SU-DHL-6 (cell line): ENCODE measurements at regions not wholly inside any gene's neighbourhood (a gene's known extent, or its start where the extent isn't known, plus 50 kb on each side); places are given as distances from the start of the nearest gene placed in this dataset.

ENCODE experiments used
- H2AFZ ChIP-seq: fragments of 200-600 bp; sonication (generic); 2 replicates; pipeline ENCODE4 v1.6.1; 2014; ENCODE audit warnings: low read depth, mild to moderate bottlenecking, moderate library complexity, mixed read lengths, antibody characterized with exemption, low read length; ENCODE audit not compliant: severe bottlenecking
- H3F3A ChIP-seq: fragments of 200-600 bp; shearing (Covaris generic); 2 replicates; pipeline ENCODE4 v1.6.0; 2016; ENCODE audit warnings: antibody characterized with exemption, mild to moderate bottlenecking; ENCODE audit not compliant: insufficient read depth
- H3K27ac ChIP-seq: fragments of 200-600 bp; sonication (generic); 2 replicates; pipeline ENCODE4 v1.5.1; 2016; ENCODE audit warnings: low read depth, mild to moderate bottlenecking, low read length, moderate library complexity, mixed read lengths
- H3K27me3 ChIP-seq: fragments of 200-600 bp; sonication (generic), shearing (Covaris generic); 2 replicates; pipeline ENCODE4 v1.6.0; 2014; ENCODE audit warnings: mild to moderate bottlenecking, low read length
- H3K36me3 ChIP-seq: fragments of 200-600 bp; sonication (generic); 2 replicates; pipeline ENCODE4 v1.6.1; 2014; ENCODE audit warnings: mild to moderate bottlenecking, low read length, mixed read lengths
- H3K4me2 ChIP-seq: fragments of 300-600, 200-600 bp; shearing (Covaris generic), sonication (generic); 2 replicates; pipeline ENCODE4 v1.6.0; 2014; ENCODE audit warnings: low read length, low read depth, mild to moderate bottlenecking; ENCODE audit not compliant: poor library complexity, severe bottlenecking
- H3K4me3 ChIP-seq: fragments of 200-600 bp; sonication (generic); 2 replicates; pipeline ENCODE4 v1.5.1; 2014; ENCODE audit warnings: antibody characterized with exemption, low read length, mild to moderate bottlenecking, mixed read lengths; ENCODE audit not compliant: insufficient read depth, poor library complexity, severe bottlenecking
- H3K79me2 ChIP-seq: fragments of 200-600 bp; sonication (generic); 2 replicates; pipeline ENCODE4 v1.6.1; 2014; ENCODE audit warnings: mild to moderate bottlenecking, low read length, moderate library complexity; ENCODE audit not compliant: insufficient read depth
- H3K9ac ChIP-seq: fragments of 200-600 bp; sonication (generic); 2 replicates; pipeline ENCODE4 v1.7.0; 2014; ENCODE audit warnings: mild to moderate bottlenecking, low read length
- H3K9me2 ChIP-seq: fragments of 200-600 bp; sonication (generic); replicated peaks from 2 replicates; pipeline ENCODE4 v1.6.1; 2014; ENCODE audit warnings: low read length; ENCODE audit not compliant: insufficient read depth
- H3K9me3 ChIP-seq: fragments of 200-600 bp; sonication (generic); 2 replicates; pipeline ENCODE4 v1.6.1; 2014; ENCODE audit warnings: low read length, mixed read lengths; ENCODE audit not compliant: insufficient read depth
- H4K20me1 ChIP-seq: fragments of 200-600 bp; sonication (generic); 2 replicates; pipeline ENCODE4 v1.6.1; 2014; ENCODE audit warnings: low read depth, mild to moderate bottlenecking, antibody characterized with exemption, low read length, moderate library complexity, mixed read lengths
- EZH2phosphoT487 ChIP-seq: fragments of 200-600 bp; sonication (generic), shearing (Covaris generic); conservative IDR thresholded peaks from 2 replicates; pipeline ENCODE4 v1.6.1; 2018; ENCODE audit warnings: mild to moderate bottlenecking, antibody characterized with exemption, low read length, moderate library complexity, mixed read lengths
- TF ChIP-seq, protein P1 (sequence below): fragments of 200-600 bp; sonication (generic); IDR thresholded peaks from one replicate; pipeline ENCODE4 v1.5.1; 2017; ENCODE audit warnings: antibody characterized with exemption, mild to moderate bottlenecking, low read length, moderate library complexity; ENCODE audit not compliant: insufficient read depth, poor library complexity, severe bottlenecking

GRCh38 chr5:99636663-99637062, 707.9 kb upstream of the CHD1 start:
- Histone ChIP-seq H3K79me2 (no peaks in the 10 kb centered on the region), H3K27ac (no peak overlapping the region), H4K20me1 (no peaks in the 10 kb centered on the region), H3K4me3 (no peak overlapping the region), H3K4me2 (no peak overlapping the region), H3F3A (no peaks in the 10 kb centered on the region), H3K36me3 (no peaks in the 10 kb centered on the region), H3K9me3 (no peaks in the 10 kb centered on the region), H3K27me3 (no peaks in the 10 kb centered on the region), H3K9me2 (no peaks in the 10 kb centered on the region), H3K9ac (no peak overlapping the region), H2AFZ (no peak overlapping the region)
- TF ChIP-seq, protein P1, sequence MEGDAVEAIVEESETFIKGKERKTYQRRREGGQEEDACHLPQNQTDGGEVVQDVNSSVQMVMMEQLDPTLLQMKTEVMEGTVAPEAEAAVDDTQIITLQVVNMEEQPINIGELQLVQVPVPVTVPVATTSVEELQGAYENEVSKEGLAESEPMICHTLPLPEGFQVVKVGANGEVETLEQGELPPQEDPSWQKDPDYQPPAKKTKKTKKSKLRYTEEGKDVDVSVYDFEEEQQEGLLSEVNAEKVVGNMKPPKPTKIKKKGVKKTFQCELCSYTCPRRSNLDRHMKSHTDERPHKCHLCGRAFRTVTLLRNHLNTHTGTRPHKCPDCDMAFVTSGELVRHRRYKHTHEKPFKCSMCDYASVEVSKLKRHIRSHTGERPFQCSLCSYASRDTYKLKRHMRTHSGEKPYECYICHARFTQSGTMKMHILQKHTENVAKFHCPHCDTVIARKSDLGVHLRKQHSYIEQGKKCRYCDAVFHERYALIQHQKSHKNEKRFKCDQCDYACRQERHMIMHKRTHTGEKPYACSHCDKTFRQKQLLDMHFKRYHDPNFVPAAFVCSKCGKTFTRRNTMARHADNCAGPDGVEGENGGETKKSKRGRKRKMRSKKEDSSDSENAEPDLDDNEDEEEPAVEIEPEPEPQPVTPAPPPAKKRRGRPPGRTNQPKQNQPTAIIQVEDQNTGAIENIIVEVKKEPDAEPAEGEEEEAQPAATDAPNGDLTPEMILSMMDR, result no peak
- no peak for TF ChIP-seq EZH2phosphoT487

- Histone ChIP-seq H3K27ac (no peak overlapping the region), H3K79me2 (no peaks in the 10 kb centered on the region), H3K9ac (no peak overlapping the region), H2AFZ (no peak overlapping the region), H3F3A (no peaks in the 10 kb centered on the region), H4K20me1 (no peaks in the 10 kb centered on the region), H3K4me3 (no peak overlapping the region), H3K36me3 (no peaks in the 10 kb centered on the region), H3K27me3 (no peaks in the 10 kb centered on the region), H3K4me2 (no peak overlapping the region), H3K9me2 (no peaks in the 10 kb centered on the region), H3K9me3 (no peaks in the 10 kb centered on the region)
- TF ChIP-seq, protein P1, result no peak
- TF ChIP-seq EZH2phosphoT487, result no peak
These were observed 693.2 kb upstream of the CHD1 start for GRCh38 chr5:99621772-99622681.

GRCh38 chr5:99617335-99617734, 688.5 kb upstream of the CHD1 start:
- Histone ChIP-seq H3K79me2 (no peaks in the 10 kb centered on the region), H3K27me3 (no peaks in the 10 kb centered on the region), H3F3A (no peaks in the 10 kb centered on the region), H3K9me2 (no peaks in the 10 kb centered on the region), H3K9ac (no peak overlapping the region), H4K20me1 (no peaks in the 10 kb centered on the region), H3K4me3 (no peak overlapping the region), H3K4me2 (no peak overlapping the region), H3K27ac (no peak overlapping the region), H2AFZ (no peak overlapping the region), H3K9me3 (no peaks in the 10 kb centered on the region), H3K36me3 (no peaks in the 10 kb centered on the region)
- TF ChIP-seq, protein P1, result no peak
- TF ChIP-seq EZH2phosphoT487, result no peak
